HEK293T (cell line): ENCODE measurements at regions not wholly inside any gene's neighbourhood (a gene's known extent, or its start where the extent isn't known, plus 50 kb on each side); places are given as distances from the start of the nearest gene placed in this dataset.

Experiments used
- BHLHE40 ChIP-seq: fragments of 450-650 bp; IDR thresholded peaks from 2 replicates; pipeline ENCODE4 v1.6.1; 2016; ENCODE audit warnings: mild to moderate bottlenecking, moderate library complexity, borderline replicate concordance
- SP1 ChIP-seq: fragments of 450-650 bp; IDR thresholded peaks from 2 replicates; pipeline ENCODE4 v1.6.1; 2017
- ZNF384 ChIP-seq: fragments of 450-650 bp; IDR thresholded peaks from 2 replicates; pipeline ENCODE4 v1.6.1; 2016

- TF ChIP-seq ZNF384 = no peak
- TF ChIP-seq BHLHE40 = no peak
- TF ChIP-seq SP1 = no peak
Measured at GRCh38 chr11:42410251-42410955, 901.4 kb upstream of the API5 start.
